ENCODE measurements at regions not wholly inside any gene's neighbourhood (a gene's known extent, or its start where the extent isn't known, plus 50 kb on each side); places are given as distances from the start of the nearest gene placed in this dataset.

DNA sequence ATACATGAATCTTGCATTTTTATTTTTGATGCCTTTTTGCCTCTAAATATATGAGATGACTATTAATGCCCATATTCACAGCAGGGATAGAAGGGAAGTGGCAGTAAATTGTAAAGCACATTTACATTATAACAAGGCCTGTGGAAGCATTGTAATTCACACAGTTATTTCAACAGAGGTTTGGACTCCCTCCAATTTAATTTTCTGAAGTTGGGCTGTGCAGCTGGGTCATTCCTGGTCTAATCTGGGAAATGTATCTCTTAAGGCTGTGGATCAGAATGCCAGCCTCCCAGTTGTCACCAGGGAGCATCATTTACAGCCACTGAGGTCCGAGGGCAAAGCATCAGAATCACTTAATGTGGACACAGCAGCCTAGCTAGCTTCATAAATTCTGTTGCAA lies 434.5 kb downstream of the MFSD1 start:
- TF ChIP-seq, protein P1, sequence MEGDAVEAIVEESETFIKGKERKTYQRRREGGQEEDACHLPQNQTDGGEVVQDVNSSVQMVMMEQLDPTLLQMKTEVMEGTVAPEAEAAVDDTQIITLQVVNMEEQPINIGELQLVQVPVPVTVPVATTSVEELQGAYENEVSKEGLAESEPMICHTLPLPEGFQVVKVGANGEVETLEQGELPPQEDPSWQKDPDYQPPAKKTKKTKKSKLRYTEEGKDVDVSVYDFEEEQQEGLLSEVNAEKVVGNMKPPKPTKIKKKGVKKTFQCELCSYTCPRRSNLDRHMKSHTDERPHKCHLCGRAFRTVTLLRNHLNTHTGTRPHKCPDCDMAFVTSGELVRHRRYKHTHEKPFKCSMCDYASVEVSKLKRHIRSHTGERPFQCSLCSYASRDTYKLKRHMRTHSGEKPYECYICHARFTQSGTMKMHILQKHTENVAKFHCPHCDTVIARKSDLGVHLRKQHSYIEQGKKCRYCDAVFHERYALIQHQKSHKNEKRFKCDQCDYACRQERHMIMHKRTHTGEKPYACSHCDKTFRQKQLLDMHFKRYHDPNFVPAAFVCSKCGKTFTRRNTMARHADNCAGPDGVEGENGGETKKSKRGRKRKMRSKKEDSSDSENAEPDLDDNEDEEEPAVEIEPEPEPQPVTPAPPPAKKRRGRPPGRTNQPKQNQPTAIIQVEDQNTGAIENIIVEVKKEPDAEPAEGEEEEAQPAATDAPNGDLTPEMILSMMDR (IDR thresholded peaks at IDR 0.05; ENCODE audit: poor library complexity): no peak
- TF ChIP-seq EZH2 (IDR thresholded peaks at IDR 0.05; ENCODE audit: borderline replicate concordance): no peak
- no peak for TF ChIP-seq EZH2phosphoT487 (IDR thresholded peaks at IDR 0.05; ENCODE audit: low read depth, severe bottlenecking, unreplicated experiment)

All from hepatocyte (in vitro differentiated cells).